ENCODE measurements at regions not wholly inside any gene's neighbourhood (a gene's known extent, or its start where the extent isn't known, plus 50 kb on each side); places are given as distances from the start of the nearest gene placed in this dataset.

DNA sequence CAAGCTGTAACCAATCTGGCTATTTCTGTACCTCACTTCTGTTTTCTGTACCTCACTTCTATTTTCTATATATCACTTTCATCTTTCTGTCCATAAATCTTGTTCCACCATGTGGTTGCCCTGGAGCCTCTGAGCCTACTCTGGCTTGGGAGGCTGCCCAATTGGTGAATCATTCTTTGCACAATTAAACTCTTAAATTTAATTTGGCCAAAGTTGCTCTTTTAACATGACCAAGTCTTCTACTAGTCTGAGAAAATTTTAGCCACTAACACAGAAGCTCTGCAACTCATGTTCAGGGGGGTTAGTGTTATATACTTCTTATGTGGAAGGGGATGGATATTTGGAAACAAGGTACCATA lies 503.5 kb downstream of the KIF20B start:
- no peak for ATAC-seq (ENCODE audit: low read depth)
- H3K4me3 Mint-ChIP-seq = no peak overlapping the region

GRCh38 chr10:90205340-90205739 lies 503.9 kb downstream of the KIF20B start:
- Histone ChIP-seq H2AFZ (ENCODE audit: insufficient read depth, low read depth, low read length, poor library complexity, severe bottlenecking) (no peak overlapping the region), H4K20me1 (ENCODE audit: control insufficient read depth, insufficient read depth, low read length, poor library complexity, severe bottlenecking) (no peaks in the 10 kb centered on the region), H3K27me3 (replicated peaks in 1 of 4; ENCODE audit: control extremely low read depth in 1 of 4, control insufficient read depth in 3 of 4, insufficient read depth in 4 of 4, low read length in 3 of 4) (no peaks in the 10 kb centered on the region), H3K9me3 (ENCODE audit: control extremely low read depth in 1 of 3, control insufficient read depth in 2 of 3, insufficient read depth in 1 of 3, low read length in 2 of 3) (no peaks in the 10 kb centered on the region), H3K36me3 (replicated peaks in 1 of 2; ENCODE audit: control extremely low read depth in 1 of 2, control insufficient read depth in 1 of 2, extremely low read depth in 1 of 2, insufficient read depth in 2 of 2, low read length in 1 of 2) (no peaks in the 10 kb centered on the region), H3K9ac (ENCODE audit: low read length) (no peak overlapping the region), H3K27ac (ENCODE audit: low read length in 2 of 2) (no peak overlapping the region), H3K79me2 (ENCODE audit: control insufficient read depth, insufficient read depth, low read length) (no peaks in the 10 kb centered on the region), H3K4me1 (ENCODE audit: control insufficient read depth in 2 of 2, insufficient read depth in 2 of 2, low read length in 2 of 2) (no peaks in the 10 kb centered on the region), H3K4me2 (replicated peaks; ENCODE audit: low read depth, low read length, poor library complexity, severe bottlenecking) (no peak overlapping the region), H3K4me3 (ENCODE audit: control extremely low read depth in 1 of 5, extremely low read depth in 1 of 5, insufficient read depth in 1 of 5, low read depth in 2 of 5, low read length in 4 of 5) (no peak overlapping the region)
- no peak overlapping the region for H3K27ac Mint-ChIP-seq
- no peaks in the 10 kb centered on the region for H3K4me1 Mint-ChIP-seq
- POLR2A ChIA-PET = no interaction called here
- TF ChIP-seq EZH2 (IDR thresholded peaks at IDR 0.05; ENCODE audit: borderline replicate concordance, insufficient read depth, low read depth, low read length, poor library complexity, severe bottlenecking) = no peak
- TF ChIP-seq, protein P1, sequence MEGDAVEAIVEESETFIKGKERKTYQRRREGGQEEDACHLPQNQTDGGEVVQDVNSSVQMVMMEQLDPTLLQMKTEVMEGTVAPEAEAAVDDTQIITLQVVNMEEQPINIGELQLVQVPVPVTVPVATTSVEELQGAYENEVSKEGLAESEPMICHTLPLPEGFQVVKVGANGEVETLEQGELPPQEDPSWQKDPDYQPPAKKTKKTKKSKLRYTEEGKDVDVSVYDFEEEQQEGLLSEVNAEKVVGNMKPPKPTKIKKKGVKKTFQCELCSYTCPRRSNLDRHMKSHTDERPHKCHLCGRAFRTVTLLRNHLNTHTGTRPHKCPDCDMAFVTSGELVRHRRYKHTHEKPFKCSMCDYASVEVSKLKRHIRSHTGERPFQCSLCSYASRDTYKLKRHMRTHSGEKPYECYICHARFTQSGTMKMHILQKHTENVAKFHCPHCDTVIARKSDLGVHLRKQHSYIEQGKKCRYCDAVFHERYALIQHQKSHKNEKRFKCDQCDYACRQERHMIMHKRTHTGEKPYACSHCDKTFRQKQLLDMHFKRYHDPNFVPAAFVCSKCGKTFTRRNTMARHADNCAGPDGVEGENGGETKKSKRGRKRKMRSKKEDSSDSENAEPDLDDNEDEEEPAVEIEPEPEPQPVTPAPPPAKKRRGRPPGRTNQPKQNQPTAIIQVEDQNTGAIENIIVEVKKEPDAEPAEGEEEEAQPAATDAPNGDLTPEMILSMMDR (IDR thresholded peaks at IDR 0.05) = no peak
- no CpG with 5 or more reads among the region's 3 CpGs for WGBS (ENCODE audit: insufficient coverage)
- no peaks in the 10 kb centered on the region for H3K9me3 Mint-ChIP-seq (ENCODE audit: insufficient read depth)
- intact Hi-C loops (cut with micrococcal nuclease) = no loop called here
- CTCF ChIA-PET = no interaction called here
- ATAC-seq (ENCODE audit: low read depth) (no peak), DNase-seq (no peak)
- H3K4me3 Mint-ChIP-seq = no peak overlapping the region
- no peaks in the 10 kb centered on the region for H3K27me3 Mint-ChIP-seq

More for the DNA sequence above, 503.5 kb downstream of the KIF20B start:
- Histone ChIP-seq H3K9ac (ENCODE audit: low read length) (no peak overlapping the region), H3K4me3 (ENCODE audit: control extremely low read depth in 1 of 5, extremely low read depth in 1 of 5, insufficient read depth in 1 of 5, low read depth in 2 of 5, low read length in 4 of 5) (no peak overlapping the region), H3K79me2 (ENCODE audit: control insufficient read depth, insufficient read depth, low read length) (no peaks in the 10 kb centered on the region), H2AFZ (ENCODE audit: insufficient read depth, low read depth, low read length, poor library complexity, severe bottlenecking) (no peak overlapping the region), H3K9me3 (ENCODE audit: control extremely low read depth in 1 of 3, control insufficient read depth in 2 of 3, insufficient read depth in 1 of 3, low read length in 2 of 3) (no peaks in the 10 kb centered on the region), H3K4me2 (replicated peaks; ENCODE audit: low read depth, low read length, poor library complexity, severe bottlenecking) (no peak overlapping the region), H3K27me3 (replicated peaks in 1 of 4; ENCODE audit: control extremely low read depth in 1 of 4, control insufficient read depth in 3 of 4, insufficient read depth in 4 of 4, low read length in 3 of 4) (no peaks in the 10 kb centered on the region), H3K27ac (ENCODE audit: low read length in 2 of 2) (no peak overlapping the region), H4K20me1 (ENCODE audit: control insufficient read depth, insufficient read depth, low read length, poor library complexity, severe bottlenecking) (no peaks in the 10 kb centered on the region), H3K4me1 (ENCODE audit: control insufficient read depth in 2 of 2, insufficient read depth in 2 of 2, low read length in 2 of 2) (no peaks in the 10 kb centered on the region), H3K36me3 (replicated peaks in 1 of 2; ENCODE audit: control extremely low read depth in 1 of 2, control insufficient read depth in 1 of 2, extremely low read depth in 1 of 2, insufficient read depth in 2 of 2, low read length in 1 of 2) (no peaks in the 10 kb centered on the region)
- no peak for TF ChIP-seq EZH2 (IDR thresholded peaks at IDR 0.05; ENCODE audit: borderline replicate concordance, insufficient read depth, low read depth, low read length, poor library complexity, severe bottlenecking)
- TF ChIP-seq, protein P1 (IDR thresholded peaks at IDR 0.05) = no peak
- Mint-ChIP-seq H3K27ac (no peak overlapping the region), H3K27me3 (no peaks in the 10 kb centered on the region), H3K9me3 (ENCODE audit: insufficient read depth) (no peaks in the 10 kb centered on the region), H3K4me1 (no peaks in the 10 kb centered on the region)
- no peak for DNase-seq
- POLR2A ChIA-PET = no interaction called here
- intact Hi-C loops (cut with micrococcal nuclease) = no loop called here
- CTCF ChIA-PET = no interaction called here

Data from B cell (primary cell).